Effector CD4-positive, alpha-beta T cell (primary cell): ENCODE measurements at regions not wholly inside any gene's neighbourhood (a gene's known extent, or its start where the extent isn't known, plus 50 kb on each side); places are given as distances from the start of the nearest gene placed in this dataset.
"Not testable (repeated sequence)": the region's sequence is repeated elsewhere in the genome, so short reads cannot be mapped to it uniquely, and the experiment has no call there.

Experiments
- DNase-seq: peaks from one replicate; pipeline ENCODE4 v3.0.0-alpha.2; 2020

- DNase-seq = no peak
Measured at GRCh38 chr4:81806485-81806884, 334.8 kb upstream of the RASGEF1B start.

- no peak for DNase-seq
Measured at GRCh38 chr4:81804849-81805248, 333.1 kb upstream of the RASGEF1B start.

- no peak for DNase-seq
Measured at GRCh38 chr4:81802285-81802846, 330.7 kb upstream of the RASGEF1B start.

GRCh38 chr4:81799371-81799770 lies 327.7 kb upstream of the RASGEF1B start:
- no peak for DNase-seq

GRCh38 chr4:81796790-81797528 lies 325.3 kb upstream of the RASGEF1B start:
- no peak for DNase-seq

- DNase-seq = no peak
Measured at GRCh38 chr4:81792521-81792920, 320.8 kb upstream of the RASGEF1B start.

- no peak for DNase-seq
Measured at GRCh38 chr4:81790477-81790876, 318.8 kb upstream of the RASGEF1B start.

- DNase-seq = no peak
Measured at GRCh38 chr4:81789741-81790399, 318.2 kb upstream of the RASGEF1B start.

GRCh38 chr4:81789158-81789557 lies 317.5 kb upstream of the RASGEF1B start:
- DNase-seq = no peak

GRCh38 chr4:81786766-81787165 lies 315.1 kb upstream of the RASGEF1B start:
- DNase-seq = no peak

- no peak for DNase-seq
Measured at GRCh38 chr4:81786063-81786763, 314.5 kb upstream of the RASGEF1B start.

- no peak for DNase-seq
Measured at GRCh38 chr4:81785338-81785737, 313.6 kb upstream of the RASGEF1B start.

GRCh38 chr4:81783558-81783957 lies 311.9 kb upstream of the RASGEF1B start:
- DNase-seq = no peak

- DNase-seq = no peak
Measured at GRCh38 chr4:81781799-81782198, 310.1 kb upstream of the RASGEF1B start.

GRCh38 chr4:81777718-81778117 lies 306.0 kb upstream of the RASGEF1B start:
- not testable (repeated sequence) for DNase-seq

GRCh38 chr4:81776794-81777193 lies 305.1 kb upstream of the RASGEF1B start:
- DNase-seq = no peak

- DNase-seq = no peak
Measured at GRCh38 chr4:81773557-81773956, 301.9 kb upstream of the RASGEF1B start.

GRCh38 chr4:81771721-81772120 lies 300.0 kb upstream of the RASGEF1B start:
- DNase-seq = no peak

GRCh38 chr4:81769244-81769643 lies 297.5 kb upstream of the RASGEF1B start:
- DNase-seq = no peak

GRCh38 chr4:81758574-81759264 lies 287.0 kb upstream of the RASGEF1B start:
- DNase-seq = no peak

GRCh38 chr4:81757691-81758090 lies 286.0 kb upstream of the RASGEF1B start:
- no peak for DNase-seq

GRCh38 chr4:81756973-81757372 lies 285.3 kb upstream of the RASGEF1B start:
- no peak for DNase-seq

GRCh38 chr4:81756042-81756441 lies 284.3 kb upstream of the RASGEF1B start:
- DNase-seq = no peak
